ENCODE measurements at regions not wholly inside any gene's neighbourhood (a gene's known extent, or its start where the extent isn't known, plus 50 kb on each side); places are given as distances from the start of the nearest gene placed in this dataset.

DNA sequence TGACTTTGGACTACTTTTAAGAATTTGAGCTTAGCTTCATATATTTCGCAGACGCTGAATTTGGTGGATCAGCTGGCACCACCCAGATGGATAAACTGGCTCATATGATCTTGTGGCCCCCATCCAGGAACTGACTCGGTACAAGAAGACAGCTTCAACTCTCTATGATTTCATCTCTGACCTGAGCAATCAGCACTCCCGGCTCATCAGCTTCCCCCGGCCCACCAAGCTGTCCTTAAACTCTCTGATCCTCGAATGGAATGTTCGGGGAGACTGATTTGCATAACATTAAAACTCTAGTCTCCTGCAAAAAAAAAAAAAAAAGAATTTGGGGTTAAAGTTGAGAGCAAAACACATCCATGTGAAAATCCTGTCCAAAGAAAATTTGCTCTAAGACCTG is 71.4 kb upstream of the IRS2 start:
- TF ChIP-seq, protein P1, sequence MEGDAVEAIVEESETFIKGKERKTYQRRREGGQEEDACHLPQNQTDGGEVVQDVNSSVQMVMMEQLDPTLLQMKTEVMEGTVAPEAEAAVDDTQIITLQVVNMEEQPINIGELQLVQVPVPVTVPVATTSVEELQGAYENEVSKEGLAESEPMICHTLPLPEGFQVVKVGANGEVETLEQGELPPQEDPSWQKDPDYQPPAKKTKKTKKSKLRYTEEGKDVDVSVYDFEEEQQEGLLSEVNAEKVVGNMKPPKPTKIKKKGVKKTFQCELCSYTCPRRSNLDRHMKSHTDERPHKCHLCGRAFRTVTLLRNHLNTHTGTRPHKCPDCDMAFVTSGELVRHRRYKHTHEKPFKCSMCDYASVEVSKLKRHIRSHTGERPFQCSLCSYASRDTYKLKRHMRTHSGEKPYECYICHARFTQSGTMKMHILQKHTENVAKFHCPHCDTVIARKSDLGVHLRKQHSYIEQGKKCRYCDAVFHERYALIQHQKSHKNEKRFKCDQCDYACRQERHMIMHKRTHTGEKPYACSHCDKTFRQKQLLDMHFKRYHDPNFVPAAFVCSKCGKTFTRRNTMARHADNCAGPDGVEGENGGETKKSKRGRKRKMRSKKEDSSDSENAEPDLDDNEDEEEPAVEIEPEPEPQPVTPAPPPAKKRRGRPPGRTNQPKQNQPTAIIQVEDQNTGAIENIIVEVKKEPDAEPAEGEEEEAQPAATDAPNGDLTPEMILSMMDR (IDR thresholded peaks at IDR 0.05): no peak
- no peak for TF ChIP-seq POLR2A (IDR thresholded peaks at IDR 0.05)

Measured in esophagus squamous epithelium (tissue), 4 donors.